Islet of Langerhans (tissue), 1 donor: ENCODE measurements at regions not wholly inside any gene's neighbourhood (a gene's known extent, or its start where the extent isn't known, plus 50 kb on each side); places are given as distances from the start of the nearest gene placed in this dataset.

Experiments
- FAIRE-seq: peaks from one replicate; lab custom pipeline; 2011; peaks lifted over from hg19 to GRCh38; lab: Jason Lieb, UNC

DNA sequence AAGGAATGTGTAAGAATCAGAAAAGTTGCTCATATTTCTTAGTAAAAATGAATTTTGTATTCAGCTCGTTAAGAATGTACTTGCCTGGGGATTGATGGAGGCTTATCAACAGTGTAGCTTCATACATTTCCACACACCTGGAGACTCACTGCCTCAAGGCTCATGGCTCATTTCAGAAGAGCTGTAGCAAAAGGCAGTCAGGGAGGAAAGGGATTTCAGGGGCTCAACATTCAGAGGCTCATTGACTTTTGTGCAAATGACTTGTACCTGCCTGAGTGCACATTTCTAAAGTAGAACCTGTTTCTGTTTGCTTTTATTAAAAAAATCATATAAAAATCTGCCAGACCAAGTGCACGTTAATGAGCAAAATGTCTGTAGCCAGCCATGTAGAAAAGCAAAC is 304.4 kb downstream of the KCNS3 start:
- no peak for FAIRE-seq

DNA sequence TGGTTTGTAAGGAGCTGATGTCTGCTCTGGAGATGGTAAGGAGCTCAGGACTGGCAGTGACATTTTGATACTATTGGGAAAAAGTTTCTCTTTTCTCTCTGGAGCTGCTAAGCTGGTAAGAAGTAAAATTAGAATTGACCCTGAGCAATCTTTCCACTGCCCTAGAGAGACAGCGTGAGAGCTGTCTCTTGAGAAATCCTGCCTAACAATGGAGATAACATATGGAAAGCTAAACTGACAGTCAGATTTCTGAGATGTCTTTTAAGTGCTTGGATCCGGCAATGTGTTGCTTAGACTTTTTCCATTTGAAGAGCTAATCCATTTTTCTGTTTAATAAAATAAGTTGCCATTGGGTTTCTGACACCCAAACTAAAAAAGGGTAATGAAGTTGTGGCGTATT is 302.4 kb downstream of the KCNS3 start:
- FAIRE-seq: no peak

DNA sequence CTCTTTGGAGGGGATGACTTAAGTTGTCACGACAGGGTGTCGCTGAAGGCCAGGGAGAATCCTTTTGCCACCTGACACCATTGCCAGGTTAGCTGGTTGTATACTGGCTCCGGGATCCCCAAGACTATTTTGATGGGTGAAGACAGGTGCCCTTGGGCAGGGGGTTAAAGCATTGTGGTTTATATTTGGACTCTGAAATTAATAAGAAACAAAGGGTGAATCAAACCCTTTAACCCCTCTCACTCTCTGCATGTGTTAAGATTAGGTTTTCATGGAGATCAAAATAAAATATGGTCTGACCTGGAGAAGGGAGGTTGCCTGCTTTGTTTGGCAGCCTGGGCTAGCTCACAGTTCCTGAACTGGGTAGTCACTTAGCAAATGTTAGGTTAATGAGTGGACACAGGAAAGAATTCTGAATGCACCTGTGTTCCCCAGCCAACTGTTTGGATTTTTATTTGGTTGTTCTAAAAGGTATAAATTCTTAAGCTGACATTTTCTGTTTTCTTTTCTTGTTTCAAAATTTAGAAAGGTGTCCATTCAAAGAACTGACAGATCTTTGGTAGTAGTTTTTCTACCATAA is 301.7 kb downstream of the KCNS3 start:
- no peak for FAIRE-seq

DNA sequence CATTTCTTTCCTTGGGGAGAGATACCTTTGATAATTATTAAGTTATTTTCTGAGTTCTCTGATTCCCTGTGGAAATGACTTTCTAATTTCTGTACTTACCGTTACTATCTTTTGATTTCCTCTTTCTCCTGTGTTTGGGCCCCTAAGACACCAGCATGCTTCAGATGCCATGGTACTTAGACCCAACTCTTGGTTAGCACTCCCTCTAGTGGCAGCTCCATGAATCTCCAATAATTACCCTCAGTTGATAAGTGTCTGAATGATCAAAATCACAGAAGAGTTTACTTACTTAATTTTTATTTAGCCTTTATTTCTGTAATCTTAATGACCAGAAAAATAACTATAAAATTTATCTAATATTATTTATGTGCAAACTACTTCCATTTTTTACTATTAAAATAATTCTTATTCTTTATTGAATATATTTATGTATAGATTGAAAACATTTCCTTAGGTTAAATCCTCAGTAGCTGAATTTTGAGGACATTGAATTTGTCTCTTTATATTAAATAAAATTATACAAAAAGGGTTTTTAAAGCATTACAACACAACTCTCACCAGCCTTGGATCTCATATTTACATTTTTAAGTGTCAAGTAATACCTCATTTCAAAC is 300.4 kb downstream of the KCNS3 start:
- FAIRE-seq: peak; percentile 90

DNA sequence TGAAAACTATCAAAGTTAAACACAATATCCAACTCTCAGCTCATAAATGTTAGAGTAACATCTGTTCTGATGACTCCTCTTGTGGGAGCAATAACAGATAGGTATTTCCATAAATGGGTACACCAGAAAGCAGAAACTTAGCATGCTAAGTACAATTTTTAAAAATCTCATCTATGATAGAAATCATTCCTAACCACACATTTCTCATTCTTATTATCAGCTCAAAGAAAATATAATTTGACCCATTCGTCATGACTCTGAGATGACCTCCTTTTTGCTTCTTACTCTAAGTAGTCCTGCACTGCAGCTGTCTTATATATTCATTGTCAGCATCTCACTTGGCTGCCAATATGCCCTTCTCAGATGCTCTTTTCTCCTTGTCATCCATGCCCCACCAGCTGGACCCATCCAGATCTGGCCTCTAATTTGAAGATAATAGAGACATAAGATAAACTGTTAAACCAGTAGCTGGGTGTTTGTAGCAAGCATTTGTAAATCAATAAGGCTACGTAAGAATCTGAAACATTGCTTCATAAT is 298.3 kb downstream of the KCNS3 start:
- FAIRE-seq: no peak

DNA sequence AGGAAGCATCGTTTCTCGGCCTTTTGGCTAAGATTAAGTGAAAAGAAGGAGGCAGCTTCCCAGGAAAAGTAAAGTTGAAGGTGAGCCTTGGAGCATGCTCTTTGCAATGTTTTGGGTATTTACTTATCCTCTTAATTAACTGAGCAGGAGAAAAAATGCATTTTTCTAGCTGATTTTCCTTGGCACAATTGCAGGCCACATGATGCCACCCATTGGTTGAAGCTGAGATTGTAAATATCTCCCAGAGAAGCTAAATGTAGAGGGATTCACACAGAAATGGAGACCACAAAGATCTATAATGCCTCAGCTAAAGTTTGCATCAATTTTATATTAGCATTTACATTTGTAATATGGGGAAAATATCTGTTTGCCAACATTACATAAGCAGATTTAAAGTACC is 294.1 kb downstream of the KCNS3 start:
- no peak for FAIRE-seq

DNA sequence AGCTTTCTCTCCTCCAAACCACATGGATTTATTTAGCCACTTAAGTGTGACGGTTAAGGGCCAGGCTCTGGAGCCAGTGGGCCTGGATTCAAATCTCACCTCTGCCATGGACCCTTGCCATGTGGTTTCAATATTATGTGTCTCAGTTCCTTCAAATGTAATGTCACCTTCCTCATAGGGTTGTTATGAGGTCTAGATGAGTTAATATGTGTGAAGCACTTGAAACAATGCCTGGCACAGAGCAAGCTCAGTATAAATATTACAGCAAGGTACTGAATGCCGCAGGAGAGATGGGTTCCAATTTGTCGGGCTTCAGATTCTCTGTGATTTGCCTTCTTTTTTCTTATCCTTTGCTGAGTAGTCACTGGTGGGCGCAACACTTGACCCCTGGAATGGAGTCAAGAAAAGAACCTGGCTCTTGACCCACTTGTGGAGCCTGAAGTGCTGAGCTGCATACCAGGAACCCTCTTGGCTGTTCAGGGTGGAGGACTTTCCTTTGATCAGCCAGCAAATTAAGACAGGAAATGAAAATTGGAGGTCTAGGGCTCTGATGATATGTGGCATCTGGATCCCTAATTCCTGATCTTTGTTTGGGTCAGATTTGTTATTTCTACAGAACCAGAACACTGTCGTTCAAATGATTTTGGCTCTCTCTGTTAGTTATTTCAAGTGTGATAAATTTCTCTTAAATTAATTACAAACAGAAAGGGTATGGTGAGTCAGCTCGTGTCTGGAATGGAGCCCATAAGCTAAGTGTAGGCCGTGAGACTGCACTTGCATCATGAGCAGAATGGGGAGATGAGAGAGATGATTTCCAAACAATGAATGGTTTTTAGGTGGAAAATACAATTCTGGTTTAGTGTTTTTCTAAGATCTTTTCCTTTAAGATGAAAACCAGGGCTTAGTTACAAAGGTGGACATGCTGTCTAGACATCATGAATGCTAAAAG is 293.0 kb downstream of the KCNS3 start:
- FAIRE-seq: no peak

DNA sequence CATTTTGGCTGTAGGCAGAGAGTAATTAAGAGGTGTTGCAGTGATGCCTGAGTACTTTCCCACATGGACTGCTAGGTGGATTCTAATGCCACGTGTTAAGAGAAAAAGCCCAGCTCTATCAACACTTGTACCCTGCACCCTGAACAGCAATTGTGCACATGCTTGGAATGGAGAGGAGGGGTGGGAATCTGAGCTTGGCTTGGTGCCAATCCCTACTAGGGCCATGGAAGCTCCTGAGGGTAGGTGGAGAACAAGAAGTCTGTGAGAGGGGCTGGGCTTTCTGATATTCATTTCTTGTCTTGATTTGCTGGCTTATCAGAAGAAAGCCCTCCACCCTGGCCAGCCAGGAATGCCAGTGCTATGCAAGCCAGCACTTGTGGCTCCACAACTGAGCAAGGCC is 292.2 kb downstream of the KCNS3 start:
- FAIRE-seq: no peak

DNA sequence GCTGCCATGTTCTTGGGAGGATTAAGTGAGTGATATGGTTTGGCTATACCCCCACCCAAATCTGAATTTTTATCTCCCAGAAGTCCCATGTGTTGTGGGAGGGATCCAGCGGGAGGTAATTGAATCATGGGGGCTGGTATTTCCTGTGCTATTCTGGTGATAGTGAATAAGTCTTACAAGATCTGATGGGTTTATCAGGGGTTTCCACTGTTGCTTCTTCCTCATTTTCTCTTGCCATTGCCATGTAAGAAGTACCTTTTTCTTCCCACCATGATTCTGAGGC is 291.4 kb downstream of the KCNS3 start:
- no peak for FAIRE-seq

DNA sequence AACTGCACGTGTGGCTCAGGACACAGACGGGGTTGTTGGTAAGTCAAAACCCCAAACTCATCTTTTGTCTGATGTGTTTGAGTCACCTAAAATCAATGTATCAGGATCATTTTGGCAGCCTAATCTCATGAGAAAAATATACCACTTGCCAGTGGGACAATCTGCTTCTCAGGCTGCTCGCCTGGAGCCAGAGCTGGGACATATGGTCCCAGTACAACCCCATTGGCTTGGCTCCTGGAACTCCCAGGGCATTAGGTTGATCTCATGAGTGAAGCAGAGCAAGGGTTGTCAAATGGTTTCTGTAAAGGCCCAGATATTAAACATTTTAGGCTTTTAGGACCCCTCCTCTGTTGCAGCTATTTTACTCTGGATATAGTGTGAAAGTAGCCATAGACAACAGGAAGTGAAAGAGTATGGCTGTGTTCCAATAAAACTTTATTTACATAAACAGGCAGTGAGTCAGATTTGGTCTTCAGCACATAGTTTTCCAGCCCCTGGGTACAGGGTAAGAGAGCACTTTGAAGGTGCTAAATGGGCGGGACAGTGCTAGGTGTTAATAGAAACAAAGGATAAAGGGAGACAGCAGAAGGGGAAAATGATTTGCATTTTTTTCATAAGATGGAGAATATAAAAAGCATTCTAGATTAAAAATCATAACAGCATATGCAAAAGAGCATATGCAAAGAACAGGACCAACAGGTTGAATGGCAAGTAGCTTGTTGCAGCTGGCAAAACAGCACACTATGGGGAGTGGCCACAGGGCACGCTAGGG is 290.8 kb downstream of the KCNS3 start:
- FAIRE-seq: no peak

DNA sequence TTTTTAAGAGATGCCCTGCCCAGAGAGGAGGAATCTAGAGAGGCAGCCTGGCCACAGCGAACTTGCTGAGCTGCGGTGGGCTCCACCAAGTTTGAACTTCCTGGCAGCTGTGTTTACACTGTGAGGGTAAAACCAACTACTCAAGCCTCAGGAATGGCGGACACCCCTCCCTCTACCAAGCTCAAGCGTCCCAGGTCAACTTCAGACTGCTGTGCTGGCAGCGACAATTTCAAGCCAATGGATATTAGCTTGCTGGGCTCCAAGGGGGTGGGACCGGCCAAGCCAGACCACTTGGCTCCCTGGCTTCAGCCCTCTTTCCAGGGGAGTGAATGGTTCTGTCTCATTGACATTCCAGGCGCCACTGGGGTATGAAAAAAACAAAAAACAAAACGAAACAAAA is 289.4 kb downstream of the KCNS3 start:
- no peak for FAIRE-seq

DNA sequence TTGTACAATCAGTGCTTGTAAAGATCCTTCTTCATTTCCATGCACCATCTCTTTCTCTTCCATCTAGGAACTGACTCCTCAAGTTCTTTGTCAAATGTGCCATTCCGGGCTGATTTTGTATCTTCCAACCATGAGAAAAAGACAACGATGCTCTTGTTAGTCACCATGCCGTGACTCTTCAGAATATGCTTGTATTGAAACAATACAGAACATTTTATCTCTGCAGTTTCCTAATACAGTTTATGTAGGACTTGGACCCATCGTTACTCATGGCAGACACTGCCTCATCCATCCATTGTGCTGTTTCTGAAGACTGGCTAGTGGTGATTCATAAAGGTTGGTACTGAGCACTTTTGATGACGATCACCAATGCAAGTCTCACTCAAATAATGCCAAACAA is 283.2 kb downstream of the KCNS3 start:
- FAIRE-seq: no peak

DNA sequence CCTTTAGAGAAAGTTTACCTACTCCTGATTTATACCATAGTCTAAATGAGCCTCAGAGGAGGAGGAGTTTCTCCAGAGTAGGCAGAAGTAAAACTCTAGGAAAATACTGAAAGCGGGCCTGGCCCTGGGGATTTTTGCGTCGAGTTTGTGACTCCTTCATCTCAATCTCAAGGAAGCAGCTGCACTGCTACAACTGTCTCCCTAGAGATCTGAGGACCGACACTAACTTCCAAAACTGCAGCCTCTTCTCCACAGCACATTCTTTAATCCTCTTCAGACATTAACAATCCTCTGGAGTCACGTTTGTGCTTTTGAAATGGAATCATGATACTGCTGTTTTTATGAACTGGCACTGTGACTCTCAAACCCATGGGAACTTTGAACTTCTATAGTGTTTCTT is 281.4 kb downstream of the KCNS3 start:
- no peak for FAIRE-seq

DNA sequence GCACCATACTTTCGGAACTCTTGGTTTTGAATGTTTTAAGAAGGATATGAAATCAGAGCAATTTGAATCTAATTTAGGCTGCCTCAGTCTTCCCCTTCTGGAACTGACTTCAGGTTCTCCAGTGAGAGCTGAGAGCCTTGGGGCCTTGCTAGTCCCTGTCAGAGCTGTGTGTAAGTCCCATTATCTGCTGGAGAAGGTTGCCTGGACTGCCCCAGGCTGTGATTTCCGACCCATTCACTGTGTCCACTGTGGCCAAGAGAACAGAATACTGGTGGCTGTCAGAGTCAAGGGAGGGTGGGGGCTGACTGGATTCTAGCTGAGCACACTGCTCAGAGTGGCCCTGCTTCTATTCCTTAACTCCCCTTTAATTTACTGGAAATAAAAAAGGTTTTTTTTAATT is 278.0 kb downstream of the KCNS3 start:
- FAIRE-seq: no peak

DNA sequence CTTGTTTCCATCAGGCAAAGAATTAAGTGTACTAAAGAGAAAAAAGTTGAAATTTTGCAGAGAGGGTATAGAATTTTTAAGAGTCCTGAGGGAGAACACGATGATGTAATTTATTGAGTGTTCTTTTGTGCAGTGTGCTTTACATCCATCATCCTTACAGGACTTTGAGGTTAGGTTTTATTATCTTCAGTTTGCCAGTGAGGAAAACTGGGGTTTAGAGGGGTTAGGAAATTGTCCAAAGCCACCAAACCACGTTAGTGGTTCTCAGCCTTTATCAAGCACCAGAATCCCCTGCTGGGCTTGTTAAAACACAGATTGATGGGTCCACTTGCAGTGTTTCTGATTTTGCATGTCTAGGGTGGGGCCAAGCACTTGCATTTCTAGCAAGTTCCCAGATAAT is 277.5 kb downstream of the KCNS3 start:
- FAIRE-seq: no peak

DNA sequence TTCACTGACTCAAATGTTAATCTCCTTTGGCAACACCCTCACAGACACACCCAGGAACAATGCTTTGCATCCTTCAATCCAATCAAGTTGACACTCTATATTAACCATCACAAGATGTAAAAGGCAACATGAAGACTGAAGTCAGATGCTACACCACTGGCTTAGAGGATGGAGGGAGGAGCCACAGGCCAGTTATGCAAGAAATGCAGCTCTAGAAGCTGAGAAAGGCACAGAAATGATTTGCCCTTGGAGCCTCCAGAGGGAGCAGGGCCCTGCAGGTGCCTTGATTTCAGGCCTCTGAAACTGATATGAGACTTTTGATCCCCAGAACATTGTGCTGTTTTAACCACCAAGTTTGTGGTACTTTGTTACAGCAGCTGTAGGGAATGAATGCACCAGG is 276.3 kb downstream of the KCNS3 start:
- FAIRE-seq: no peak

DNA sequence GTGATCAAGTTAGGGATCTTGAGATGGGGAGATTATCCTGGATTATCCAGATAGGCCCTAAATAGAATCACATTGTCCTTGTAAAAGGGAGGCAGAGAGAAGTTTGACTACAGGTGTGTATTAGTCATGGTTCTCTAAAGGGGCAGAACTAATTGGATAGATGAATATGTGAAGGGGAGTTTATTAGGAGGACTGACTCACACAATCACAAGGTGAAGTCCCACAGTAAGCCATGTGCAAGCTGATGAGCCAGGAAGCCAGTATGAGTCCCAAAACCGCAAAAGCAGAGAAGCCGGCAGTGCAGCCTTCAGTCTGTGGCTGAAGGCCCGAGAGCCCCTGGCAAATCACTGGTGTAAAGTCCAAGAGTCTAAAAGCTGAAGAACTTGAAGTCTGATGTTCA is 275.8 kb downstream of the KCNS3 start:
- no peak for FAIRE-seq

DNA sequence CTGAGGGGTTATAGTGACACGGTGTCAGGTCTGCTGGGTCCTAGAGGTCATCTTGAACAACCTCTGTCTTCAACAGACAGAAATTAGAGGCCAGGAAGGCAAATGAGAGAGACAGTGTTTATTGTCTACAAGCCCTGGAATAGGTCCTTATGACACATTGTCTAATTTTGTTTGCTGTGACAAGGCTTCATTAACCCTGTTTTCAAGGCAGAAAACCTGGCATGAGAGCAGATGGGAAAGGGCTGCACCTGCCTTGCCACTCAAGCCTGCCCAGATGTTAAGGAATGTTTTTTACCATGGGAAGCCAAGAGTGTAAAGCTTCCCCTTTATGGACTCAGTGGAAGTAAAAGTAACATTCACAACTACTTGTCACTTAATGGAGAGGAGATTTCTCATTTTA is 275.3 kb downstream of the KCNS3 start:
- no peak for FAIRE-seq

DNA sequence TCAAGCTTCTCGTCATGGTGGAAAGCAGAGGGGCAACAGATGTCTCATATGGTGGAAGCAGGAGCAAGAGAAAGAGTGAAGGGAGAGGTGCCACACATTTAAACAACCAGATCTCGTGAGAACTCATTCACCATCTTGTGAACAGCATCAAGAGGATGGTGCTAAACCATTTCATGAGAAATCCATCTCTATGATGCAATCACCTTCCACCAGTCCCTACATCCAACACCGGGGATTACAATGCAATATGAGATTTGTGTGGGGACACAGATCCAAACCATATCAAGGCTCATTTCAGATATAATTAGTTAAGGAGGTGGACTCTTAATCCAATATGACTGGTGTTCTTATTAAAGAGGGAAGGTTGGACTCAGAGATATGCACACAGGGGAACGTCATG is 272.8 kb downstream of the KCNS3 start:
- no peak for FAIRE-seq

DNA sequence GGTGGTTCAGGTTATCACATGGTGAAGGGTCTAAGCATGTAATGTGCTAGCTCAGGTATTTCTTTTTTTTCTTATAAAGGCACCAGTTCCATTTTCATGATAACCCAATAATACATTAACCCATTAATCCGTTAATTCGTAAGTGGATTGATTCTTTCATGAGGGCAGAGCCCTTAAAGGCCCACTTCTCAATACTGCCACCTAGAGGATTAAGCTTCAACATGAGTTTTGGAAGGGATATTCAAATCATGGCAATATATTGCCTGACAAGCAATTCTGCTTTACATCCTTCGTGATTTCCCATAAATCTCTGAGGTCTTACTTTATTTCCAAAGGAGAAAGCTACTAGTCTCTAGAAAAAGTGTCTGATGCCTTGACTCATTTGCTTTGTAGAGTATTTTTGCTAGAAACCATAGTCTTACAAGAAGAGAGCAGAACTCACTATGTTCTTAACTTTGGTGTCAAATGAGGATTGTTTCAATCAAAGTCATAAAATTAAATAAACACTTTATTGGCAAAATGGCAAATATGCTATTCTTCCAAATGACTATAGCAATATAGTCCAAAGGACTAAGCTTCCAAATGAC is 271.3 kb downstream of the KCNS3 start:
- FAIRE-seq: peak; percentile 74

DNA sequence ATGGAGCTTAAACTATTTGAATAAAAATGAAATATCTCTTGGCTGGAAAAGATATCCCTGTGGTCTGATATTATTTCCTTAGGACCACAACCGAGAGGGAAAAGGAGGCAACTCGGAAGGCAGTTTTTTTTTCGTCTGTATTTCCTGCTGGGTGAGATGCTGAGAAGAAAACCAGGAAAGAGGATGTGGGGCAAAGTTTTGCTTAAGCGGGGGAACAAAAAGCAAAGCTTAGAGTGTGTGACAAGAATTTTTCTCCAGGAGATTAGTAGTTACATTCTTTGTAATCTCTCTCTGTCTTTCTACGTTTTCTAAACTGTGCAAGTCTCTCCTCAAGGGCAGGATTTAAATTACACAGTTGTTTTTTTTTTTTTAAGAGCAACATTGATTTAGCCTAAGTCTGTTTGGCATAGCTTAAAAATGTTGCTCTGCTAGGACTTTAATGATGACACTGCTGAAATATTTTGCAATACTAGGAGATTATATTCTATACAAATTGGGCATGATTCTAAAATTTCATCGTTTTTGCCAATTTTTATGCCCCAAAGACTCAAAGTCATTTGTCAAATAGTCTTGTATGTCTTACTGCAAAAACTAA is 258.5 kb downstream of the KCNS3 start:
- FAIRE-seq: no peak

DNA sequence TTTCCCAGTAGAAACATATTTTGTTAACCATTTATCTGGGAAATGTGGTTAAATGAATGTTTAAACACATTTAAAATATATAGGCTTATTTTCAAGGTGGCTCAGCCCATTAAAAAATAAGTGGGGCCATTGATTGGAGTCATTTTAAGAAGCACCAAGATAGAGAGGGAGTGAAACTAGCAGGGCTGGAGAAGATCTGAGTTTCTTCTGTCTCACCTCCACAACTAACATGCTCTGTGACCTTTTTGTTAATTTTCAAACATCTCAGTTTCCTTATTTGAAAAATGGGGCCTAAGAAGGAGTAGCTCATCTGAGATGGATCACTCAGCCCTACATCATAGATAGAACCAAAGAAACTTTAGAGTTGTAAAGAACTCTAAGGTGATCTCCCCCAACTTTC is 254.8 kb downstream of the KCNS3 start:
- no peak for FAIRE-seq
